ENCODE measurements at regions not wholly inside any gene's neighbourhood (a gene's known extent, or its start where the extent isn't known, plus 50 kb on each side); places are given as distances from the start of the nearest gene placed in this dataset.
"Not testable (repeated sequence)": the region's sequence is repeated elsewhere in the genome, so short reads cannot be mapped to it uniquely, and the experiment has no call there.

GRCh38 chr1:761791-762190 lies 75.3 kb upstream of the OR4F16 start:
- DNase-seq (ENCODE audit: low spot score); CTCF ChIA-PET; H3K4me3 Mint-ChIP-seq; ATAC-seq; POLR2A ChIA-PET; H3K4me1 Mint-ChIP-seq; H3K36me3 Mint-ChIP-seq; H3K27ac Mint-ChIP-seq; H3K9me3 Mint-ChIP-seq; H3K27me3 Mint-ChIP-seq (ENCODE audit: low read depth): not testable (repeated sequence)

GRCh38 chr1:771449-771848 lies 85.0 kb upstream of the OR4F16 start:
- H3K36me3 Mint-ChIP-seq; H3K4me1 Mint-ChIP-seq; H3K27ac Mint-ChIP-seq; DNase-seq (ENCODE audit: low spot score); H3K4me3 Mint-ChIP-seq; CTCF ChIA-PET; H3K27me3 Mint-ChIP-seq (ENCODE audit: low read depth); ATAC-seq; POLR2A ChIA-PET; H3K9me3 Mint-ChIP-seq: not testable (repeated sequence)

GRCh38 chr1:777480-778180 lies 91.2 kb upstream of the OR4F16 start:
- ATAC-seq; H3K27ac Mint-ChIP-seq; H3K9me3 Mint-ChIP-seq; POLR2A ChIA-PET; DNase-seq (ENCODE audit: low spot score); H3K27me3 Mint-ChIP-seq (ENCODE audit: low read depth); H3K36me3 Mint-ChIP-seq; H3K4me1 Mint-ChIP-seq; CTCF ChIA-PET: not testable (repeated sequence)
- peak overlapping the region; percentile 97 for H3K4me3 Mint-ChIP-seq

GRCh38 chr1:778451-779278 lies 92.2 kb upstream of the OR4F16 start:
- H3K9me3 Mint-ChIP-seq; H3K4me1 Mint-ChIP-seq; H3K27me3 Mint-ChIP-seq (ENCODE audit: low read depth); POLR2A ChIA-PET; H3K36me3 Mint-ChIP-seq: not testable (repeated sequence)
- DNase-seq (ENCODE audit: low spot score) = peak; percentile 98
- peak overlapping the region; percentile 97 for H3K4me3 Mint-ChIP-seq
- peak overlapping the region; percentile 98 for H3K27ac Mint-ChIP-seq
- ATAC-seq = peak; percentile 100
- CTCF ChIA-PET = interaction anchor here (1.4 kb wide), 1 partner anchor 91 kb away, joined by 6 read pairs; no protein-coding TSS in a partner anchor
- TF ChIP-seq MYBL2 (CRISPR knock-in tag; IDR thresholded peaks at IDR 0.05) (peak; percentile 76; the same call in 1 of the 2 replicates), NFATC4 (CRISPR knock-in tag; IDR thresholded peaks at IDR 0.05) (0 out of 2 replicates have a peak, but pooled peaks have one; percentile 13), CREM (CRISPR knock-in tag; IDR thresholded peaks at IDR 0.05) (peak; percentile 99), CREB1 (CRISPR knock-in tag; IDR thresholded peaks at IDR 0.05) (peak; percentile 84; the same call in 1 of the 2 replicates), SMAD3 (CRISPR knock-in tag; IDR thresholded peaks at IDR 0.05; ENCODE audit: borderline replicate concordance) (0 out of 2 replicates have a peak, but pooled peaks have one; percentile 57), ARID4B (CRISPR knock-in tag; IDR thresholded peaks at IDR 0.05; ENCODE audit: borderline replicate concordance) (peak; percentile 79), SP1 (CRISPR knock-in tag; conservative IDR thresholded peaks at IDR 0.05) (peak; percentile 96), HMGXB4 (CRISPR knock-in tag; IDR thresholded peaks at IDR 0.05) (0 out of 2 replicates have a peak, but pooled peaks have one; percentile 47), ZBTB21 (CRISPR knock-in tag; IDR thresholded peaks at IDR 0.05; ENCODE audit: borderline replicate concordance) (peak; percentile 95), FOXK1 (CRISPR knock-in tag; IDR thresholded peaks at IDR 0.05) (peak; percentile 94), ZNF232 (CRISPR knock-in tag; IDR thresholded peaks at IDR 0.05) (peak; percentile 49; the same call in 1 of the 2 replicates), GABPB1 (CRISPR knock-in tag; IDR thresholded peaks at IDR 0.05) (peak; percentile 43; the same call in 1 of the 2 replicates), FOXP1 (CRISPR knock-in tag; IDR thresholded peaks at IDR 0.05; ENCODE audit: borderline replicate concordance) (peak; percentile 38; the same call in 1 of the 2 replicates), FOXP4 (CRISPR knock-in tag; IDR thresholded peaks at IDR 0.05) (peak; percentile 70; the same call in 1 of the 2 replicates), USF1 (CRISPR knock-in tag; IDR thresholded peaks at IDR 0.05) (peak; percentile 60; the same call in 1 of the 2 replicates), TEAD1 (CRISPR knock-in tag; IDR thresholded peaks at IDR 0.05) (peak; percentile 25; the same call in 1 of the 2 replicates), NFYB (CRISPR knock-in tag; conservative IDR thresholded peaks at IDR 0.05; ENCODE audit: low read depth) (peak; percentile 85)
